GM12865 (cell line): ENCODE measurements at regions not wholly inside any gene's neighbourhood (a gene's known extent, or its start where the extent isn't known, plus 50 kb on each side); places are given as distances from the start of the nearest gene placed in this dataset.
"Not testable (repeated sequence)": the region's sequence is repeated elsewhere in the genome, so short reads cannot be mapped to it uniquely, and the experiment has no call there.

Experiments
- DNase-seq: peaks from one replicate; pipeline ENCODE4 v3.0.0; 2010; ENCODE audit warnings: low read depth
- H3K4me3 ChIP-seq: 2 replicates; pipeline ENCODE4 v1.5.1; 2011; ENCODE audit warnings: mild to moderate bottlenecking, low read depth, low read length, control low read depth
- CTCF ChIP-seq: IDR thresholded peaks from 2 replicates; pipeline ENCODE4 v1.5.1; 2011; ENCODE audit warnings: low read length, control low read depth, low read depth, inconsistent platforms; ENCODE audit not compliant: insufficient read depth; ENCODE audit errors: missing control alignments

GRCh38 chr14:101292448-101292847 is 268.8 kb upstream of the DIO3 start:
- H3K4me3 ChIP-seq: no peak overlapping the region
- no peak for DNase-seq
- no peak for TF ChIP-seq CTCF

- no peak for DNase-seq
- no peak overlapping the region for H3K4me3 ChIP-seq
- no peak for TF ChIP-seq CTCF
Measured at GRCh38 chr14:101293605-101294004, 267.7 kb upstream of the DIO3 start.

GRCh38 chr14:101294136-101294535 is 267.2 kb upstream of the DIO3 start:
- no peak for DNase-seq
- TF ChIP-seq CTCF: no peak
- H3K4me3 ChIP-seq: no peak overlapping the region

GRCh38 chr14:101299781-101300180 is 261.5 kb upstream of the DIO3 start:
- DNase-seq, H3K4me3 ChIP-seq: not testable (repeated sequence)

GRCh38 chr14:101301011-101301410 is 260.3 kb upstream of the DIO3 start:
- no peak for DNase-seq
- no peak overlapping the region for H3K4me3 ChIP-seq
- TF ChIP-seq CTCF: no peak

- DNase-seq, H3K4me3 ChIP-seq: not testable (repeated sequence)
Measured at GRCh38 chr14:101307162-101307561, 254.1 kb upstream of the DIO3 start.

DNA sequence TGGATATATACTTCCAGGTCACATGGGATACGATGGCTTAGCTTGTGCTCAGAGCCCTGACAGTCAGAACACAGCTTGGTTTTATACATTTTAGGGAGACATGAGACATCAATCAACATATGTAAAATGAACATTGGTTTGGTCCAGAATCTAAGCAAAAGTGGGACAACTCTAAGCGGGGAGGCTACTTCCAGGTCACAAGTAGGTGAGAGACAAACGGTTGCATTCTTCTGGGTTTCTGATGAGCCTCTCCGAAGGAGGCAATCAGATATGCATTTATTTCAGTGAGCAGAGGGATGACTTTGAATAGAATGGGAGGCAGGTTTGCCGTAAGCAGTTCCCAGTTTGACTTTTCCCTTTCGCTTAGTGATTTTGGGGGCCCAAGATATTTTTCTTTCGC is 250.1 kb upstream of the DIO3 start:
- DNase-seq, H3K4me3 ChIP-seq: not testable (repeated sequence)

DNA sequence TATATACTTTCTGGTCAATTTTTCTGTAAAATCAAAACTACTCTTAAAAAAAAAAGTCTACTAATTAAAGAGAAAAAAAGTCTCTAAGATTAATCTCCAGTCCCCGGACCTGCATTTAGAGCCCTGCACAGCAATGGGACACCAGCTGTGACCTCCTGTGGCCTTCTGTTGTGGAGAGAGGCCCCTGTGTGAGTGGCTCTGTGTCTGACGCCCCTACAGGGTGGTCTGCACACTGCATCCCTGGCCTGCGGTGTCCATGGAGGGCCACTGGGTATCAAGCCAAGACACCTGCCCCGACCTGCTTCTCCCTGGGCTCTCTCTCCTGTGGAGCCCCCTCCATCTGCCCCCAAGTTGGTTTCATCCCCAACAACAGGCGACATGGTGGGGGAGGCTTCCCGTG is 248.0 kb upstream of the DIO3 start:
- TF ChIP-seq CTCF: no peak
- DNase-seq: no peak
- H3K4me3 ChIP-seq: no peak overlapping the region

GRCh38 chr14:101315802-101316296 is 245.4 kb upstream of the DIO3 start:
- no peak for TF ChIP-seq CTCF
- DNase-seq: no peak
- no peak overlapping the region for H3K4me3 ChIP-seq
